Bone marrow (tissue), 2 donors: ENCODE measurements at regions not wholly inside any gene's neighbourhood (a gene's known extent, or its start where the extent isn't known, plus 50 kb on each side); places are given as distances from the start of the nearest gene placed in this dataset.

ENCODE experiments used
- DNase-seq, 2 donors: peaks; one replicate each; lab custom pipeline; 2025; lab: John Stamatoyannopoulos, UW

DNA sequence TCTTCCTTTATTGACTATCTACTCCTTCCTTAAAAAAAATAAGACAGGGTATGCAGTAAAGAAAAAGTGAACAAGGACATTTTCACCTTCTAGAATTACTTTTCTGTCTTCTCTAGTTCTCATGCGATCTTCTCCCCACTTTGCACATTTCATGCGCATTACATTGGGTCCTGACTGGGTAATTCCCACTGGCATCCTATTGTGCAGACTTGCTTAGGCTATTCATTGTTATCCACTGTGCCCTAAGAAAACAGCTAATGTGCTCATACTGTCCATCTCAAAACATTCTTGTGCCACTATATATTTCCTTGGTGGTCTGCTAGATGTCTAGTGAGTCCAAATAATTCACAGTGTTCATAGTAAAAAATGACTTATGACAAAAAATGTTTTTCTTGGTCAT is 447.4 kb upstream of the ROBO1 start:
- no peak for DNase-seq

DNA sequence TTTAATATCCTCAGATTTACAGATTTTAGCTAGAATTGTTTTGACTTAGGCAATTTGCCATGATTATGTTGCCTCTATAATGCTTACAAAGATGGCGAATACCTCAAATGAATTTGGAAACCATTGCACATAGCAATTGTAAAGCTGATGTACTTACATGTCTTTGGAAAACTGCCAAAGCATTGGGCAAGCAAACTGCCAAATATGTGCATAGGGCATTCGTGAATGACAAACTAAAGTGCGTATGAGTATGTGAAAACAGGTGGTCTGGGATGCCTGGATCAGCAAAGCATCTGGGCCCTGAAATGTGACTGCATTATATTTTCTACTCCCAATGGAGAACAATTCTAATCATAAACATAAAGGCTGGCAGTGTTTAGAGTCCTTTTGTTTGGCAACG is 445.3 kb upstream of the ROBO1 start:
- DNase-seq: no peak

DNA sequence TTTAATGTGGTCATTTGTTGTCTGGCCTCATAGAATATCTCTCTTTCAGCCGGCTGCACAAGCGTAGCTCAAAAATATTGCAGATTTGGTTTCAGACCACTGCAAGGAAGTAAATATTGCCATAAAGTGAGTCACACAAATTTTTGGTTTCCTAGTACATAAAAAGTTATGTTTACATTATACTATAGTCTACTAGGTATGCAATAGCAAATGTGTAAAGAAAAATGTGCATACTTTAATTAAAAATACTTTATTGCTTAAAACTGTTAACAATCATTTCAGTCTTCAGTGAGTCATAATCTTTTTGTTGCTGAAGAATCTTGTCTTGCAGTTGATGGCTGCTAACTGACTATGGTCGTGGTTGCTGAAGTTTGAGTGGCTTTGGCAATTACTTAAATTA is 425.1 kb upstream of the ROBO1 start:
- DNase-seq: no peak

DNA sequence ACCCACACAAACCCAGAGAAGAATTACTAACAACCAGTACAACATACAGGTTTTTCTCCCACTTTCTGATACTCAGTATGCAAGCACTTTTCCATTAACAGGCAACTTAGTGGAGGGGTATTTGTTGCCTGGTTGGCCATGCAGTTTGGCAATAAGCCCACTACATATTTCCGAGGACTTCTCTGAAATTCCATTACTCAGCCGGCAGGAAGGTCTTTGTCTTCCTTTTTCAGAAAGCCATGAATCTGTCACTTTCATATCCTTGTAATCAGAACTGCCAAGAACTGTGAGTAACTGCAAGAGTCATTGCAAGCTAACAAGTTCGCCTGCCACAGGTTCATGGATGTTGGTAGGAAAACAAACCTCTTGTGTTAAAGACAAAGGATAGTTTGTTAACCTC is 422.3 kb upstream of the ROBO1 start:
- no peak for DNase-seq

DNA sequence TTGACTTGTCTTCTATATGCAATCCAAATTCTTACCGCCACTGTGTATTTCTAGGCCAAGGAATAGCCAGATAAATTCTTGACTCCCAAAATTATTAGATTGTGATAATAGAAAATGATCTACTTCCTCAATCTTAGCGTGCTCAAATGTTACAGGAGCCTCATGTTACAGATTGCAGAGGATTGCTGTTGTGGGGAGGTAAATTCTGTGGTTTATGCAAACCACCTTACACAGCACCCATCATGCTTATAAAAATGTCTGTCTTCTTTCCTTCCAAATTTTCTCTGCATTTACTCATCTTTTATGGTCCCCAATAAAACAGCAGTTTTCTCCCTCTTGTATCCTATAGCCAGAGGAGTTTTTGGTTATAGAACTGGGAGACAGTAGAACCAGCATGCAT is 420.2 kb upstream of the ROBO1 start:
- no peak for DNase-seq

DNA sequence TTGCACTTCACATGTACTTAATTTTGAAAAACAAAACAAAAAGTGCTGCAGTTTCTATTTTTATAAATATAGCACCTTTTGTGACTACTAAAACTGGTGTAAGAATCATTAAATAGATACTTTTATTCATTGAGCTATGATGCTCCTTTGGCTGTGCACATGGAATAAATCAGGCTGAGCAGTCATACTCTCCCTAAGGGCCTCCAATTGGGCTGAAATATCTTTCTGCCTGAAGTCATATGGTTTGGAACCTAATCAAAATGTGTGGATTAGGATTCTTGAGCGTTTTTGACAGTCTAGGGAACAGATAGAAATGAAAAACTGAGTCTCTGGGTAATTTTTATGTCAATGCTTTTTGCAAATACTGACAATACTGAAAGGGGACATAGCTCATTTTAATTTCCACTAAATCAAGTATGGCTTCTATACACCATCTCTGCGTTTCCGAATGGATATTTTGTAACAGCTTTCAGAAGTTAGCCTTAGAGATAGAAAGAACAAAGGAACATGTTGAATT is 392.2 kb upstream of the ROBO1 start:
- no peak for DNase-seq

DNA sequence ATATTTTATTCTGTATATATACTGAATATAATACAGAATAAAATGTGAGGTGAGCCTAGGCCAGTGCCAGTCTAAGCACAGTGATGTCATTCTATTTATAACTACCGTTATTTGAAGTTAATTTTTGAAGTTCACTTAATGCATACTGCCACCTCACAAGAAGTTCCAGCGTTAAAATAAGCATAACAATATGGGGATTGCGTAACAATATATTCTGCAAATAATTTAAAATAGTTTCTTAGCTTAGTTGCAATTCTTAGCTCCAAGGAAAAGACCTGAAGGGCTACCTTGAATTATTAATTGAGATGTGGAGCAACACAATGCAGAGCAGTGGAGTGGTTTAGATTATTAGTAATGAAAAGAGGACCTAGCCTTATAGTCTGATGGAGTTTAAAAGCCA is 390.5 kb upstream of the ROBO1 start:
- no peak for DNase-seq

DNA sequence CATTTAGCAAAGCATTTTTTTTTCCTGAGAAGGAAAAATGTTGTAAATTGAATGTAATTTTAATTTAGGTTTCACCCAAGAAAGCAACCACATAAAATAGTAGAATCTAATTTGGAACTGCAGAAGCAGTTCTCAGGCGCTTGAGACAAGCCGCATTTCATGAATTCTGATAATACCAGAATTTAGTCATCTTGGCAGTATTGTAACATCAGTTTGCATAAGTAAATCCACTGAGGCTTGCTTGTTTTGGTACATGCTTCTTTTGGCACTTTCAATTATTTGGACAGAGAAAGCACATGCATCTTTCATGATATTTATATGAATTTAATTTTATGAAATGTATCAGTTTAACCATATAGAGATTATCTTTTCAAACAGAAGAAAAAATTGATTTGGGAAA is 389.7 kb upstream of the ROBO1 start:
- DNase-seq: no peak

DNA sequence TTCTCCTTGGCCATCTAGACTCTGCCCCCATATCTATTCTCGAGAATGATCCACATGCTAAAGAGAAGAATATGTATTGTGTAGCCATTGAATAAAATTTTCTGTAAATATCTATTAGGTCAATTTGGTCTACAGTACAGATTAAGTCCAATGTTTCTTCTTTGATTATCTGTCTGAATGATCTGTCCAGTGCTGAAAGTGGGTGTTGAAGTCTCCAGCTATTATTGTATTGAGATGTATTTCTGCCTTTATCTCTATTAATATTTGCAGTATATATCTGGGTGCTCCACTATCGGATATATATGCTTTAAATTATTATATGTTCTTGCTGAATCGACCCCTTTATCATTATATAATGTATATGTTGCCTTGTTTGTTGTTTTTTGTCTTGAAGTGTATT is 384.9 kb upstream of the ROBO1 start:
- no peak for DNase-seq

DNA sequence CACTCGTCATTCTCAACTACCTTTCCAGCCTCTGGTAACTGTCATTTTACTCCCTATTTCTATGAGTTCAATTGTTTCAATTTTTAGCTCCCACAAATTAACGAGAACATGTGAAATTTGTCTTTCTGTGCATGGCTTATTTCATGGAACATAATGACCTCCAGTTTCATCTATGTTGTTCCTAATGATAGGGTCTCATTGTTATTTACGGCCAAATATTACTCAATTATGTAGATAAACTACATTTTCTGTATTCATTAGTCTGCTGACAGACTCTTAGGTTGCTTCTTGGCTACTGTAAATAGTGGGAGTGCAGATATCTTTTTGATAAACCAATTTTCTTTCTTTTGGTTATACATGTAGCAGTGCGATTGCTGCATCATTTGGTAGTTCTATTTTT is 374.9 kb upstream of the ROBO1 start:
- DNase-seq: no peak

DNA sequence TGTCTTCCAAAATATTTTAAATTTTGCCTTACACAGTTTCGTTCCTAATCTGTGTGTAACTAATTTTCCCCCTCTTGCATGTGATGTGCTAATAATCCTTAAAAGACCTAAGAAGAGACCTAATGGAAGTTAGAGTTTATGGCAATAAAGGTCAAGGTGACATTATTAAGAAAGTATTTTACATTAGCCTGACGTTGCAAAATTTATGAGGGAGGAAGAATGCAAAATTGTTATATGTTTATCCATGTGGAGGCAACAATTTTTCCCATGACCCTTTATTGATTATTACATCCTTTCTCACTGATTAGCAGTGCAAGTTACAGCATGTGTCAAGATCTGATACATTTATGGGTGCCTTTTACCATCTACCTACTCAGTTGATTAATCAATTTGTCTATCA is 373.8 kb upstream of the ROBO1 start:
- no peak for DNase-seq

DNA sequence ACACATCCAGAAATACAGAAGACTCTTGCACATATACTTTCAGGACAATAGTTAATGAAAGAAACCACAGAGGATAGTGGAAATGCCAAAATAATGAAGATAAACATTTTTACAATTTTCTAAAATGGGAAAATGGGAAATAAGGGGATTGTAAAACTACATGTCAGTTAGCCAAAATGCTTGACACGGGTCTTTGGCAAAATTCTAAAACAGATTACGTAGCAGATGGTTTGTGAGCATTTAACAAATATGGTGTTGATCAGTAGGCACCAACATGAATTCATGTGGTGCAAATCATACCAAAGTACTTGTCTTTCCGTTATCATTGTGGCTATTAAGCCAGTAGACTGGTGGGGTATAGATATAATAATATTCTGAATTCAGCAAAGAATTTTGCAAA is 348.5 kb upstream of the ROBO1 start:
- DNase-seq: no peak

DNA sequence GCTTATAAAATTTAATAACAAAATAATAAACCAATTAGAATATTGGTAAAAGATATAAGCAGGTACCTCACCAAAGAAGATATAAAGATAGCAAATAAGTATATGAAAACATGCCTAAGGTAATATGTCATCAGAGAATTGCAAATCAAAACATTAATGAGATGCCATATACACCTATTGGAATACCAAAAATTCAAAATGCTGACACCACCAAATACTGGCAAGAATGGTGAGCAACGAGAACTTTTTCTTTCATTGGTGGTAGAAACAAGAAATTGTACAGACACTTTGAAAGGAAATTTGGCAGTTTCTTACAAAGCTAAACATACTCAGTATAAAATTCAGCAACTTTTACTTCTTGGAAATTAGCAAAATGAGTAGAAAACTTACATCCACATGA is 346.9 kb upstream of the ROBO1 start:
- no peak for DNase-seq

DNA sequence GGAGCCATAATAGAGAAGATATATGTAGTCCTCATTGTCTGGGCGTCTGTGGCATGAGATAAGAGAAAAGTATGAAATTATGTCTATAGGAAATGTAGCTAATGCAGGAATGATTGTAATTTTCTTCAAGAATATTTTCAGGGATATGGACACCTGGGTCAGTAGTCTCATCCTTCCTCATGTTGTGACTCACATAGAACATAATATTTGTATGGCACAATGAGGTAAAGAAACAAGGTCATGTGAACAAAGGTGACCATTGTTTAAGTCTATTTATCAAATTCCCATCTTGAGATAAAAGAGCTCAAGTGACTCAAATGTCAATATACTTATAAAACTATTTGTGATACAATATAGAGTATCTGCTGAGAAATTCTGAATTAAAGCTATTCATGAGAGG is 345.5 kb upstream of the ROBO1 start:
- no peak for DNase-seq

DNA sequence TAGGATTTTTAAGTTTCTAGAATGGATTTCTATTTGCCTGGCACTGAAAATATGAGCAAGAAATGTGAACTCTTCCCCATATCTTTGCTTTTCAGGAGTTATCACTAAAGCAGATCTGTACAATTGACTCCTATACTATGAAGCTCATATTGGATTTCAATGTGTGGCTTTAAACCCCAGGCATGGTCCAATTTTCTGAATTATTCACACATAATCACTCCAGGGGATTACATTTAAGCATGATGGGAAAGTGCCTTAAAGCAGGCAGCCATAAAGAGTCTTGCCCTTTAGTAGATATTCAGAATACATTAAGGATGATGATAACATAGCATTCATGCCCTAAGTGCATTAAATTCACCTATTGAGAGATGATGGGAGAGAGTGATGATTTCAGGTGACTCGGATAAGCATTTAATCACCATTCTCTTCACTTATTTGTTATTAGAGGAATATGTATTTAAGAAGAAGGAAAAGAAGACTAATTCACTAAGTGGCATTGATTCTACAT is 331.8 kb upstream of the ROBO1 start:
- DNase-seq: no peak

DNA sequence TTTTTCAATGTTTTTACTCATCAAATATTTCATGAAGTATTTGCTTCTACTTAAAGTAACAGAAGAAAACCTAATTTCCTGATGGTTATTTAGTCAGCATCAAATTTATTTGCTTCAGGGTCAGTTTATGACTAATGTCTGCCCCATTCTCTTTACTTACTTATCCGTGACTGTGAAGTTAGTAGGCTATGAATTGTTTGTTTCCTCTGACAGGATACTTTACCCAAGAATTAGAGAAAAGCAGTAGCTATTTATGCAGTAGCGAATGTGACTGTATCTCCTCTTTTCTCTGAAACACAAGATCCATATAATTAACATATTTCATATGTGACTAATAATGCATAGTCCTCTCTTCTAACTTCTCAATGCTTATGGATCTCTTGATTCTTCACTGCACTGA is 329.9 kb upstream of the ROBO1 start:
- no peak for DNase-seq

DNA sequence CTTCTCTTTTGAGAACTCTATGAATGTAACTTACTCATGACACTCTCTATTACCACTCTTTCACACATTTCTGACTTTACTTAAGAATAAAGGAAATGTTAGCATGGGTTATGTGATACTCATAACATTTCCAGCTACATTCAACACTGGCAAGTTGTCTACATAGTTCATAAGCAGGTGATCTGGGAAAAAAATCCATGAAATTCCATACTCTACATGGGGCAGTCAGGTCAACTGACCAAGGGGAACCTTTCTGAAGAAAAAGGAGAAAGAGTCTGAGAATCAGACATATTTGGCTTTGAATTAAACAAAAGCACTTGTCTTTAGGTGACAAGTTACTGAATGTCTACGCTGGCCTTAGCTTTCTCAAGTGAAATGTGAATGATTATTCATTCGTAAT is 329.1 kb upstream of the ROBO1 start:
- DNase-seq: no peak

DNA sequence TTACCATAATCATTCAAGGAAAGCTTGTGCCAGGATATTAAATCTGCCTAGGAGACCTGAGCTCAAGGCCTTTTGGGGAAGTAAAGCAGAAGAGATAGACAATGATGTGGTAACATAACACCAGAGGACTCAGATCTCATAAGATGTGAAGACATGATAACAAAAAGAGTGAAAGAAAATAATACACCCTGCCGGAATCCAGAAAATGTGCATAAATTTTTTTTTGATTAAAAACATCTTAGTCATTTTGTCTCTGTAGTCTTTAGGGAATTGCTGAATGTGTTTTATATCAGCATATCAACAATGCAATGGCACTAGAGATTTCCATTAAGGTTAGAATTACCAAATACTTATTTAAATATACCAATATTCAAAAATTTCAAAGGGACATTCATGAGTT is 326.8 kb upstream of the ROBO1 start:
- DNase-seq: no peak

DNA sequence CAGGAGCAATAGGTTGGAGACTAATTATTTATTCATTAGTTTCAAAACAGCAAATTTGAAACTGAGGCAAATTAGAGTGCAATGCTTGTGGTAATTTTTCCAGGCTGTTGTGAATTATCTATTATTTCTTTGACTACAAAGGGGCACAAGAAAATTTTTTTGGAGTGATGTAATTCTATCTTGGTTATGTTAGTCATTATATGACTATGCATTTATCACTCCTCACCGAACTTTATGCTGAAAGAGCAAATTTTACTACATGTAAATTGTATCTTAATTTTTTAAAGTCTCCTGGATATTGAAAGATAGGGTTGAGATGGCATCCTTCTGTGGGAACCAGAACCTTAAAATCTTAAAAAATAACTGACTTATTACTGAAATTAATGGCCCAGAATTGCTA is 320.0 kb upstream of the ROBO1 start:
- DNase-seq: no peak

DNA sequence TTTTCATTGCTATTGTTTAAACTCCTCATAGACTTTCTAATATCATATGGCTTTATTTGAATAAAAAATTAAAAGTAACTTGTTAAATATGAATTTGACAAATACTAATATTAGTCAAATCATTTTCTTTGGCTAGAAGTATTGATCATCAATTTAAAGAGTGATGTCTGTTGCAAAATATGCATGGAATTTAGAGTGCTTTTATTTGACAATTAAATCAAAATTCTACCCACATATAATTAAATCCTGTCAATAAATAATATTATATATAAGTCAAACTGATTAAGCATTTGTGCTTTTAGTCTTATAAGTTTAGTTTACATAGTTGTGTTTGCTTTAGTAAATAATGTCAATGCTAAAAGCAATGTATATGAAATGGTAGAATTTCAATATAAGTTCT is 318.6 kb upstream of the ROBO1 start:
- no peak for DNase-seq

DNA sequence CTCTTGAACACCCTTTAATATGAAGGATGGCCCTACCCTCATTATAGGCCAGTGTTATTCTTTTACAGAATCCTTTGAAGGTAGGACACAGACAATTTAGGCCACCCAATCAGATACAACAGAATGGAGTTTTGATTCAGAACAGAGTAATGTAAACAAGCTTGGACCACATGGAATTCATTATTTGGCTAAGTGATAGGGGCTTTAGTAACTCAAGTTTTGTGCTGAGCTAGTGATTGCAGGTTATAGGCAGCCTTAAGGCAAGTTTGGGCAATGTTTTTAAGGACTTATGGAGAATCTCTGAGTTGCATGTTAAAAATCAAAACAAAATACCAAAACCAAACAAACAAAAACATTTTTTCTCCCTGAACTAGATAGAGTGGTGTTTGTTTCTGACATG is 312.1 kb upstream of the ROBO1 start:
- no peak for DNase-seq

DNA sequence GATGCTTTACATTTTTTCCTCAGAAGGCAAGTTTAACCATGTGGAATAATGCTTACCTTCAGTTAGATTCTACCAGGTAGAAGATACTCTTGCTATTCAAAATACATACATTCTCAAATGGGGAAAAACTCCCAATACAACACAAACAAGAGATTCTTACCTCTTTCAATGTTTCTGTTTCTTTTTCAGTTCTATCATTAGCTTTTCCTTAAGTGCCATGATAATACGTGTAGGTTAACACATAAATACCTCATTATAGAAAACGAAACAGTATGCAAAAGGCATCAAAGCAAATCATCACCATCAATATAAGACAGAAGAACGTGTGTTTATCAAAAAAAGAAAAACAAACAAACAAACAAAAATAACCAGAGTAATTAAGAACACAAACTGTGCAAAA is 300.7 kb upstream of the ROBO1 start:
- DNase-seq: no peak

DNA sequence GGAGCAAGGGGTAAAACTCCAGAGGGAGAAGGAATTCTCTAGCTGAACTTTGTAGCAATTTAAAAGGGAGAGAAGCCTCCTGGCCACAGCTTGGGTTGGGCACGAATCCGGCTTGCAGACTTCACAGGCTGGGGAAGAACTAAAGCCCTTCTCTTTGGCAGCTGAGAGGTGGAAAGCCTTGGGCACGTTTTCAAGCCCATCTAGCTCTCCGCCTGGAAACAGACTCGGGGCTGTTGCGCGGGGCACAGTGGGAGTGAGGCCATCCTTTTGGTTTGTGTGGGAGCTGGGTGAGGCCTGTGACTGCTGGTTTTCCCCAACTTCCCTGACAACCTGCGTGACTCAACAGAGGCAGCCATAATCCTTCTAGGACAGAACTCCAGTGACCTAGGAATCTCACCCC is 295.7 kb upstream of the ROBO1 start:
- DNase-seq: no peak

DNA sequence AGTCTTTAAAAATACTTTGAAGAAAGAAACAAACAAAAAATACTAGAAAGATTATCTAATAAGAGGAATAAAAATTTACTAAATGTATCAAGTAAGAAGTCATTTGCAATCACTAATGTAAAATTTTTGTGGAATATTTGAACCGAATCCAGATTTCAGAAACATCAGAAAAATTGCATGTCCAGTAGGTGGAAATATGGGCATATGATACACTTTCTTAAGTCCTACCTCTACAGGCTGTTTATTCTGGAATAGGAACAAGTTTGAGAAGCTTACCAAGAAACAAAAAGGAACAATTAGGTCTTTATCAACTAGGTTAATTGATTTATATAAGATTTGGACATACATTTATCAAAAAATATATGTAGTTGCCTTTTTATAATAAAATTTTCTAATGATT is 292.9 kb upstream of the ROBO1 start:
- no peak for DNase-seq

DNA sequence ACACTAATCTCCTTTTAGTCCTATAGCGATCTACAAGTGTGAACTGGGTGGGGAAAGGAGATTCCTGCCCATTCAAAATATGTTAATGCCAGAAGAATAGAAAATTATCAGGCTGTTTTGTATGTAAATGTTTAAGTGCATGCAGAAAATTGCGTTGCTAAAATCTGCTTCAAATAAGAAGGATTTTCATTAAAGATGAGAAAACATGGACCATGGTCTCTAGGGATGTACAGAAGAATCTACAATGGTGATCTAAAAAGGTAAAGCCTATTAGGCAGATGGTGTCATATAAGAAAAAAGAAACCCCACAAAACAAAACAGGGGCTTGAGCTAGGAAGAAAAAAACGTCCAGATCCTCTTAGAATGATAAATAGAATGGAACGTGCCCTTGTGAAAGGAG is 287.5 kb upstream of the ROBO1 start:
- DNase-seq: no peak
